ENCODE measurements at regions not wholly inside any gene's neighbourhood (a gene's known extent, or its start where the extent isn't known, plus 50 kb on each side); places are given as distances from the start of the nearest gene placed in this dataset.
"Not testable (repeated sequence)": the region's sequence is repeated elsewhere in the genome, so short reads cannot be mapped to it uniquely, and the experiment has no call there.

- DNase-seq (ENCODE audit: low read depth) = no peak
These were observed 1118.5 kb downstream of the SLC16A7 start for GRCh38 chr12:60714141-60714900.

GRCh38 chr12:60724475-60724874 is 1128.6 kb downstream of the SLC16A7 start:
- no peak for DNase-seq (ENCODE audit: low read depth)

- no peak for DNase-seq (ENCODE audit: low read depth)
These were observed 1129.2 kb downstream of the SLC16A7 start for GRCh38 chr12:60724984-60725383.

- DNase-seq (ENCODE audit: low read depth) = no peak
These were observed 1156.8 kb downstream of the SLC16A7 start for GRCh38 chr12:60752589-60752988.

GRCh38 chr12:60758224-60758623 is 1162.4 kb downstream of the SLC16A7 start:
- DNase-seq (ENCODE audit: low read depth) = no peak

- DNase-seq (ENCODE audit: low read depth) = no peak
These were observed 1165.1 kb downstream of the SLC16A7 start for GRCh38 chr12:60760965-60761364.

GRCh38 chr12:60801166-60801565 is 1205.3 kb downstream of the SLC16A7 start:
- DNase-seq (ENCODE audit: low read depth) = not testable (repeated sequence)

GRCh38 chr12:60803147-60803546 is 1207.3 kb downstream of the SLC16A7 start:
- DNase-seq (ENCODE audit: low read depth) = no peak

GRCh38 chr12:60805364-60805763 is 1209.5 kb downstream of the SLC16A7 start:
- DNase-seq (ENCODE audit: low read depth) = no peak

GRCh38 chr12:60819794-60820193 is 1224.0 kb downstream of the SLC16A7 start:
- DNase-seq (ENCODE audit: low read depth) = no peak

- DNase-seq (ENCODE audit: low read depth) = no peak
These were observed 1226.8 kb downstream of the SLC16A7 start for GRCh38 chr12:60822580-60822979.

- no peak for DNase-seq (ENCODE audit: low read depth)
These were observed 1234.6 kb downstream of the SLC16A7 start for GRCh38 chr12:60830381-60830780.

GRCh38 chr12:60832290-60832689 is 1236.5 kb downstream of the SLC16A7 start:
- DNase-seq (ENCODE audit: low read depth) = no peak

- no peak for DNase-seq (ENCODE audit: low read depth)
These were observed 1238.5 kb downstream of the SLC16A7 start for GRCh38 chr12:60834372-60834771.

- no peak for DNase-seq (ENCODE audit: low read depth)
These were observed 1239.0 kb downstream of the SLC16A7 start for GRCh38 chr12:60834806-60835205.

- no peak for DNase-seq (ENCODE audit: low read depth)
These were observed 1240.8 kb downstream of the SLC16A7 start for GRCh38 chr12:60836651-60837050.

GRCh38 chr12:60842181-60842580 is 1246.4 kb downstream of the SLC16A7 start:
- DNase-seq (ENCODE audit: low read depth) = no peak

GRCh38 chr12:60844101-60844500 is 1248.3 kb downstream of the SLC16A7 start:
- no peak for DNase-seq (ENCODE audit: low read depth)

GRCh38 chr12:60844875-60845274 is 1249.0 kb downstream of the SLC16A7 start:
- no peak for DNase-seq (ENCODE audit: low read depth)

GRCh38 chr12:60845696-60846095 is 1249.9 kb downstream of the SLC16A7 start:
- no peak for DNase-seq (ENCODE audit: low read depth)

- no peak for DNase-seq (ENCODE audit: low read depth)
These were observed 1251.5 kb downstream of the SLC16A7 start for GRCh38 chr12:60847281-60847680.

GRCh38 chr12:60849723-60850122 is 1253.9 kb downstream of the SLC16A7 start:
- DNase-seq (ENCODE audit: low read depth) = no peak

GRCh38 chr12:60853407-60853806 is 1257.6 kb downstream of the SLC16A7 start:
- DNase-seq (ENCODE audit: low read depth) = no peak

GRCh38 chr12:60863421-60863820 is 1267.6 kb downstream of the SLC16A7 start:
- DNase-seq (ENCODE audit: low read depth) = no peak

All from amniotic epithelial cell (primary cell).